Lower leg skin (tissue), 4 donors: ENCODE measurements at regions not wholly inside any gene's neighbourhood (a gene's known extent, or its start where the extent isn't known, plus 50 kb on each side); places are given as distances from the start of the nearest gene placed in this dataset.

ENCODE experiments used
- DNase-seq, 2 donors: peaks; one replicate each; pipeline ENCODE4 v3.0.0-alpha.2; 2019; ENCODE audit warnings: low spot score in 2 of 2
- H3K4me3 ChIP-seq: fragments of 200-600 bp; sonication (generic); 2 replicates; pipeline ENCODE4 v1.5.1; 2017; ENCODE audit warnings: mild to moderate bottlenecking, low read depth; ENCODE audit not compliant: poor library complexity, severe bottlenecking
- POLR2A ChIP-seq, 2 donors: fragments of 450-650 bp; IDR thresholded peaks; one replicate each; pipeline ENCODE4 v1.6.1; 2016 to 2017; ENCODE audit warnings: antibody characterized with exemption in 2 of 2, mild to moderate bottlenecking in 1 of 2, moderate library complexity in 1 of 2
- WGBS, 2 donors: methylation state at CpG; one replicate each; pipeline ENCODE4 v1.1.5; 2018; 5-methylcytosine and 5-hydroxymethylcytosine counted together
- intact Hi-C: fragments of 100-400 bp; cut with DNase I; formaldehyde crosslinking; loops from one replicate; pipeline ENCODE4 v1.15.0; 2023; ENCODE audit warnings: low total_unique reads
- TF ChIP-seq, protein P1 (sequence below), 3 donors: fragments of 450-650 bp; IDR thresholded peaks; one replicate each; pipeline ENCODE4 v1.5.1; 2016; ENCODE audit warnings: antibody characterized with exemption in 3 of 3, mild to moderate bottlenecking in 3 of 3, moderate library complexity in 2 of 3

DNA sequence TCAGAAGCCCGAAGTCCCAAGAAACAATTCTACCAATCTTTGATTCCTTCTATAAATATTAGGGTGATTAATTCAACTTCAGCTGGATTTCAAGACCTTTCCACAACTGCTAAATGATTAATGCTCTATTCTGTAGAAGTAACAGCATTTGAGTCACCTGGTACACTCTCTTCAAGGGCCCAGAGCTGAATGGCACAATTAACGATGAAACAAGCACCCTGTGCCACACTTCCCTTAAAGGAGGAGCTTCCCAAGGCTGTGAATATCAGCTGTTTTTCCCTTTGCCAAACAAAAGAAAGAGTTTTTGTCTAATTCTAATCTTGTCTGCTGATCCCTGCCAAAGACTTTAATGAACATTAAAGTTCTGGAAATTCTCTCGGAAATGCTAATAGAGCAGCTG lies 56.0 kb downstream of the BOD1L2 start:
- no peak for DNase-seq
- WGBS, 2 donors: 61 to 71% methylated on average over 3 of the region's 3 CpGs
- TF ChIP-seq POLR2A (IDR thresholded peaks at IDR 0.05): no peak
- TF ChIP-seq, protein P1, sequence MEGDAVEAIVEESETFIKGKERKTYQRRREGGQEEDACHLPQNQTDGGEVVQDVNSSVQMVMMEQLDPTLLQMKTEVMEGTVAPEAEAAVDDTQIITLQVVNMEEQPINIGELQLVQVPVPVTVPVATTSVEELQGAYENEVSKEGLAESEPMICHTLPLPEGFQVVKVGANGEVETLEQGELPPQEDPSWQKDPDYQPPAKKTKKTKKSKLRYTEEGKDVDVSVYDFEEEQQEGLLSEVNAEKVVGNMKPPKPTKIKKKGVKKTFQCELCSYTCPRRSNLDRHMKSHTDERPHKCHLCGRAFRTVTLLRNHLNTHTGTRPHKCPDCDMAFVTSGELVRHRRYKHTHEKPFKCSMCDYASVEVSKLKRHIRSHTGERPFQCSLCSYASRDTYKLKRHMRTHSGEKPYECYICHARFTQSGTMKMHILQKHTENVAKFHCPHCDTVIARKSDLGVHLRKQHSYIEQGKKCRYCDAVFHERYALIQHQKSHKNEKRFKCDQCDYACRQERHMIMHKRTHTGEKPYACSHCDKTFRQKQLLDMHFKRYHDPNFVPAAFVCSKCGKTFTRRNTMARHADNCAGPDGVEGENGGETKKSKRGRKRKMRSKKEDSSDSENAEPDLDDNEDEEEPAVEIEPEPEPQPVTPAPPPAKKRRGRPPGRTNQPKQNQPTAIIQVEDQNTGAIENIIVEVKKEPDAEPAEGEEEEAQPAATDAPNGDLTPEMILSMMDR (IDR thresholded peaks at IDR 0.05): no peak
- intact Hi-C loops: no loop called here
- H3K4me3 ChIP-seq: no peak overlapping the region

DNA sequence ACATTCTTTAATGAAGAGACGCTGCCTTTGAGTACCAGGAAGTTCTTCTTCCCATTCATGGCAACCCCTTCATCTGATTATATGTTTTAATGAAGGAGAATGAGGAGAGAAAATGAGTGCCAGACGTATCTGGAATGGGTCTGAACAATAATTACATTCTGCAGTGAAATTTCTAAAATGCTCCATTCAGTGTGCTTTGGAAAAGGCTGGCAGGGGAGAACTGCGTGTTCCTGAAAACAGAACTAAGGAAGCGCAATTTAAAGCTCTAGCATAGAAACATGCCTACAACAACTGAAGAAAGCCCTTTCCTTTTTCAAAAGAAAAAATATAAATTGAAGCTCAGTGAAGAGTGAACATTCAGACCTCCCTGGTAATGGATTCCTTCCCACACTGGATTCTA lies 58.8 kb downstream of the BOD1L2 start:
- no peak for DNase-seq
- intact Hi-C loops: no loop called here
- H3K4me3 ChIP-seq: no peak overlapping the region
- 76 to 79% methylated on average over 4 of the region's 4 CpGs for WGBS, 2 donors
- TF ChIP-seq, protein P1 (IDR thresholded peaks at IDR 0.05): no peak
- no peak for TF ChIP-seq POLR2A (IDR thresholded peaks at IDR 0.05)

DNA sequence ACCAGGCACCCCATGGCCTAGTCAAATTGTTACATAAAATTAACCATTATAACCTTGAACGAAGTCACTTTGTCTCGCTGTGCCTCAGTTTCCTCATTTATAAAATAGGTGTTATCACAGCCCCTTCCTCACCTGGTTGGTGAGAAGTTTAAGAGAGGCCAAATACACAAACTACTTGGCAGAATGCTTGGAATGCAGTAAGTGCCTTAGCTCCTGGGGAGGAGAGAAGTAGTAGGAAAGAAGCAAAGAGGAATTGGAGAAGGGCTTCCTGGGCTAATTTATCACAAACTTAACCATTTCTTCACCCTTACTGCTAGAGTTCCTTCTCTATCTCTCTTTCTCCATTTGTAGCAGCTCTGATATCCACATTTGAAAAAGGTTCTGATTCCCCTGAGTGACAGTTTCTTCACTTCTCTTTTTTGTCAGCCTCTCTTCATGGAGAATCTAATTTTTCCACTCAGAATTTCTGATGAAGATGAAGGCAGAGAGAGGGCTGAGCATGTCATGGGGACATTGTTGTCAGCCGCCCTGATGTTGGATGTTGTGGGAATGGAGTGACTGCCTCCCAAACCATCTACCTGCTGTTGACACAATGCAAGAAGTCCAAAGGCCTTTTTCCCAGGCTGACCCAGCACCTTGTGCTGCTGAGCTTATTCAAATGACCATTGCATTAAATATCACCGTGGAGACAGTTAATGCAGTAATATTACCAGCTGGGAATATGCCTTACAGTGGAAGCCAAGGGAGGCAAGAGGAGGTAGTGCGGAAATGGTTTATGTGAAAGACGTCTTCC lies 60.4 kb downstream of the BOD1L2 start:
- TF ChIP-seq POLR2A (IDR thresholded peaks at IDR 0.05): no peak
- TF ChIP-seq, protein P1 (IDR thresholded peaks at IDR 0.05): no peak
- intact Hi-C loops: no loop called here
- WGBS, 2 donors: 76 to 79% methylated on average over 6 of the region's 6 CpGs
- H3K4me3 ChIP-seq: no peak overlapping the region
- DNase-seq: no peak

DNA sequence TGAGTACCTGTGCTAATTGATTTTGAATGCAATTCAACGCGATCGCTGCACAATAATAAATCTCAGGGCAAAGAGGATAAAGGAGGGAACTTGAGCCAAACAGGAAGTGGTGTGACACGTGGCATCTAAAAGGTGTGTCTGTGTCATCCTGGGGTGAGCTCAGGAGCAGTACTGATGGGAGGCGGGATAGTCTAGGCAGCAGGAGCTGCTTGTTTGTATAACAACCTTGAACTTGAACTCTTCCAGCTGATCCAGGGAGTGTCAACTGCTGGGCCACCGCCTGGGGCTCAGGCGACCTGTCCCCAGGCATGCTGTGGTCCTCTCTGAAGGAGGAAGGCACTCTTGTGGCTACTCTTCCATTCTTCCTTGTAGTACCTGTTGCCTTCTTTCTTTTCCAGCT lies 61.2 kb downstream of the BOD1L2 start:
- 74% methylated on average over 7 of the region's 7 CpGs for WGBS, 2 donors
- TF ChIP-seq, protein P1 (IDR thresholded peaks at IDR 0.05): no peak
- no peak for TF ChIP-seq POLR2A (IDR thresholded peaks at IDR 0.05)
- DNase-seq: no peak
- intact Hi-C loops: no loop called here
- H3K4me3 ChIP-seq: no peak overlapping the region

DNA sequence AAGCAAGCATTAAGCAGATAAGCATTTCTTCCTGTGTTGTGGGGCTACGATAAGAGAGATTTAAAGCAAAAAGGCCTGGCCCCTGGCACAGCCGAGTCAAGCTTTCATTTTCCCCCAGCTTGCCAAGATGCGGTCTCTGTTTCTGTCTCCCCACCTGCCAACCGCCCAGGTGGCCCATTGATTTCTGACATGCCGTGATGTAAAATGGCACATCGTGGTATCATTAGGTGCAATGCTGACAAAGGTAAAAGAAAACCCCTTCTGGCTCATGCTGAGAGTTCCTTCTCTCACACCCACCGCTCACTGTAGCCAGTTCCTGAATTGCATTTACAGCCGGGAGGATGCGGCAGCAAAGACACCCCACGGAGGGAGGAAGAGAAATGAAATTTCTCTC lies 62.8 kb downstream of the BOD1L2 start:
- intact Hi-C loops: no loop called here
- WGBS, 2 donors: 28 to 36% methylated on average over 10 of the region's 10 CpGs
- TF ChIP-seq, protein P1 (IDR thresholded peaks at IDR 0.05): no peak
- no peak for TF ChIP-seq POLR2A (IDR thresholded peaks at IDR 0.05)
- no peak overlapping the region for H3K4me3 ChIP-seq
- DNase-seq: no peak
